OCI-LY1 (cell line): ENCODE measurements at regions not wholly inside any gene's neighbourhood (a gene's known extent, or its start where the extent isn't known, plus 50 kb on each side); places are given as distances from the start of the nearest gene placed in this dataset.

Source experiments
- H2AFZ ChIP-seq: fragments of 200-600 bp; sonication (generic), shearing (Covaris generic); 2 replicates; pipeline ENCODE4 v1.6.0; 2014; ENCODE audit warnings: antibody characterized with exemption, mild to moderate bottlenecking, low read length
- H3F3A ChIP-seq: fragments of 200-600 bp; sonication (generic), shearing (Covaris generic); 2 replicates; pipeline ENCODE4 v1.6.0; 2014; ENCODE audit warnings: mild to moderate bottlenecking, antibody characterized with exemption, low read length, moderate library complexity; ENCODE audit not compliant: insufficient read depth
- H3K27ac ChIP-seq: fragments of 200-600 bp; sonication (generic); 2 replicates; pipeline ENCODE4 v1.5.1; 2014; ENCODE audit warnings: low read length, mixed run types, mild to moderate bottlenecking, low read depth; ENCODE audit not compliant: poor library complexity, severe bottlenecking
- H3K27me3 ChIP-seq: fragments of 200-600 bp; sonication (generic); 2 replicates; pipeline ENCODE4 v1.6.0; 2014; ENCODE audit warnings: antibody characterized with exemption, mild to moderate bottlenecking, low read length, moderate library complexity; ENCODE audit not compliant: insufficient read depth
- H3K36me3 ChIP-seq: fragments of 200-600 bp; sonication (generic); 2 replicates; pipeline ENCODE4 v1.6.1; 2014; ENCODE audit warnings: mild to moderate bottlenecking, antibody characterized with exemption, low read length, moderate library complexity, mixed read lengths; ENCODE audit not compliant: insufficient read depth
- H3K4me1 ChIP-seq: fragments of 200-600 bp; sonication (generic); 2 replicates; pipeline ENCODE4 v1.5.1; 2014; ENCODE audit warnings: mild to moderate bottlenecking, low read length, moderate library complexity; ENCODE audit not compliant: insufficient read depth, severe bottlenecking
- H3K4me2 ChIP-seq: fragments of 200-600 bp; sonication (generic), shearing (Covaris generic); 2 replicates; pipeline ENCODE4 v1.6.1; 2014; ENCODE audit warnings: low read length
- H3K4me3 ChIP-seq: fragments of 200-600 bp; sonication (generic); 2 replicates; pipeline ENCODE4 v1.5.1; 2014; ENCODE audit warnings: low read length, low read depth, mild to moderate bottlenecking, mixed read lengths; ENCODE audit not compliant: poor library complexity, severe bottlenecking
- H3K79me2 ChIP-seq: fragments of 200-600 bp; shearing (Covaris generic); 2 replicates; pipeline ENCODE4 v1.6.1; 2016; ENCODE audit warnings: mixed run types, low read length, mixed read lengths; ENCODE audit not compliant: insufficient read depth
- H3K9ac ChIP-seq: fragments of 200-600 bp; sonication (generic), shearing (Covaris generic); 2 replicates; pipeline ENCODE4 v1.6.1; 2014; ENCODE audit warnings: mild to moderate bottlenecking, low read length, mixed read lengths
- H3K9me2 ChIP-seq: fragments of 200-600 bp; sonication (generic), shearing (Covaris generic); 2 replicates; pipeline ENCODE4 v1.6.1; 2014; ENCODE audit warnings: low read depth, mild to moderate bottlenecking, low read length, mixed read lengths
- H3K9me3 ChIP-seq: fragments of 200-600 bp; shearing (Covaris generic); 2 replicates; pipeline ENCODE4 v1.6.1; 2014; ENCODE audit warnings: low read length, mixed read lengths
- H4K20me1 ChIP-seq: fragments of 200-600 bp; sonication (generic), shearing (Covaris generic); 2 replicates; pipeline ENCODE4 v1.6.0; 2016; ENCODE audit warnings: mild to moderate bottlenecking, low read length; ENCODE audit not compliant: insufficient read depth
- EZH2 ChIP-seq: fragments of 200-600 bp; sonication (generic), shearing (Covaris generic); IDR thresholded peaks from 2 replicates; pipeline ENCODE4 v1.8.0; 2017; ENCODE audit warnings: borderline replicate concordance, mixed run types, mild to moderate bottlenecking, antibody characterized with exemption, low read length, moderate library complexity, mixed read lengths
- TF ChIP-seq, protein P1 (sequence below): fragments of 200-600 bp; sonication (generic), shearing (Covaris generic); IDR thresholded peaks from 2 replicates; pipeline ENCODE4 v1.5.1; 2017; ENCODE audit warnings: mild to moderate bottlenecking, antibody characterized with exemption, low read length, moderate library complexity, mixed read lengths

DNA sequence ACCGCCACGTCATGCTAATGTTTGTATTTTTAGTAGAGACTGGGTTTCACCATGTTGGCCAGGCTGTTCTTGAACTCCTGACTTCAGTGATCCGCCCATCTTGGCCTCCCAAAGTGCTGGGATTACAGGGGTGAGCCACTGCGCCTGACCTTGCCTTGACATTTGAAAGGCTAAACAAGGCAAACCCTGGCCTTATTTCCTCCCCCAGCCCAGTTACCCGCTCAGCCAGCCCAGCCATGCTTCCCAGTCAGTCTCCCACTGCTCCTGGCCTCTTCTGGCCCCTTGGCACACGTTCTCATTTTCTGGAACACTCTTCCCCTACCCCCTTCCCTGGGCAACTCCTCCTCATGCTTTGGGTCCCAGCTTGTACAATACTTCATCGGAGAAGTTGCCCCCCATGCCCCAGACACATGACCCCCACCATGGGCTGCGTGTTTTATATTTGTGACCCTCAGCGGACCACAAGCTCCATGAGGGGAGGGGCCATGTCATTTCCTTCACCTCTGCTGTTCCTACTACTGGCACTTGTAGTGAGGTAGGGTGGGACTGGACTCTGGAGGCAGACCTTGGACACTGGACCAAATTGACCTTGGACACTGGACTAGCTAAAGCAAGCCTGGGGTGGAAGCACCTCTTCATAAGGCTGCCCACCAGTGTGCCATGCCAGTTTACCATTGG is 94.4 kb upstream of the IER5L start:
- H3K4me1 ChIP-seq = peaks cover 20% of the 10 kb centered on the region
- TF ChIP-seq EZH2 = no peak
- TF ChIP-seq, protein P1, sequence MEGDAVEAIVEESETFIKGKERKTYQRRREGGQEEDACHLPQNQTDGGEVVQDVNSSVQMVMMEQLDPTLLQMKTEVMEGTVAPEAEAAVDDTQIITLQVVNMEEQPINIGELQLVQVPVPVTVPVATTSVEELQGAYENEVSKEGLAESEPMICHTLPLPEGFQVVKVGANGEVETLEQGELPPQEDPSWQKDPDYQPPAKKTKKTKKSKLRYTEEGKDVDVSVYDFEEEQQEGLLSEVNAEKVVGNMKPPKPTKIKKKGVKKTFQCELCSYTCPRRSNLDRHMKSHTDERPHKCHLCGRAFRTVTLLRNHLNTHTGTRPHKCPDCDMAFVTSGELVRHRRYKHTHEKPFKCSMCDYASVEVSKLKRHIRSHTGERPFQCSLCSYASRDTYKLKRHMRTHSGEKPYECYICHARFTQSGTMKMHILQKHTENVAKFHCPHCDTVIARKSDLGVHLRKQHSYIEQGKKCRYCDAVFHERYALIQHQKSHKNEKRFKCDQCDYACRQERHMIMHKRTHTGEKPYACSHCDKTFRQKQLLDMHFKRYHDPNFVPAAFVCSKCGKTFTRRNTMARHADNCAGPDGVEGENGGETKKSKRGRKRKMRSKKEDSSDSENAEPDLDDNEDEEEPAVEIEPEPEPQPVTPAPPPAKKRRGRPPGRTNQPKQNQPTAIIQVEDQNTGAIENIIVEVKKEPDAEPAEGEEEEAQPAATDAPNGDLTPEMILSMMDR = no peak
- no peak overlapping the region for H3K9ac ChIP-seq
- H3K36me3 ChIP-seq = no peaks in the 10 kb centered on the region; the same call in 1 of the 2 replicates
- no peak overlapping the region for H3K27ac ChIP-seq
- no peaks in the 10 kb centered on the region for H3F3A ChIP-seq
- no peaks in the 10 kb centered on the region for H3K79me2 ChIP-seq
- no peaks in the 10 kb centered on the region for H3K9me3 ChIP-seq
- H3K27me3 ChIP-seq = peaks cover 23% of the 10 kb centered on the region
- H4K20me1 ChIP-seq = no peaks in the 10 kb centered on the region
- H3K9me2 ChIP-seq = no peaks in the 10 kb centered on the region
- H2AFZ ChIP-seq = no peak overlapping the region
- no peak overlapping the region for H3K4me2 ChIP-seq
- no peak overlapping the region for H3K4me3 ChIP-seq

DNA sequence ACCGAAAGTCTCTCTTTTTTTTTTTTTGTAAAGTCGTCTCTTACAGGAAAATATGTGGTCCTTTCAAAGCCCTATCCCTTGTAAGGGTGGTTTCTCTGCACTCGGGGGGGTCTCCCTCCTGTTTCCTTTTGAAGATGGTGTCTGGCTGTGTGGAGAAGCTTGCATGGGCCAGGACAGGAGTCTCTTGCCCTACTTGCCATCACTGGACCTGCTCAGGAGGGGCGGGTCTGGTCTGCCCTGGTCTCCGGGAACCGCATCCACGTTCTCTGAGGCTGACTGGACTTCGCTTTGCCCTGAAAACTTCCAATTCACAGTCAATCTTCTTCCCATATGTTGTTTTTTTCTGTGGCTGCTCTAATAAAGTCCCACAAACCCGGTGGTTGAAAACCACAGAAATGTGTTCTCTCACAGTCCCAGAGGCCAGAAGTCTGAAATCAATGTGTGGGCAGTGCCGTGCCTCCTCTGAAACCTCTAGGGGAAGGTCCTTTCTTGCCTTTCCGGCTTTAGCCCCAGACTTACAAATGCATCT is 92.9 kb upstream of the IER5L start:
- Histone ChIP-seq H3F3A (no peaks in the 10 kb centered on the region), H3K4me1 (peaks cover 20% of the 10 kb centered on the region), H3K9ac (peak overlapping the region; percentile 13; the same call in 1 of the 2 replicates), H3K27ac (peak overlapping the region; percentile 61), H3K9me3 (no peaks in the 10 kb centered on the region), H3K79me2 (no peaks in the 10 kb centered on the region), H3K36me3 (no peaks in the 10 kb centered on the region; the same call in 1 of the 2 replicates), H4K20me1 (no peaks in the 10 kb centered on the region), H3K9me2 (no peaks in the 10 kb centered on the region), H3K4me2 (peak overlapping the region; percentile 16; the same call in 1 of the 2 replicates), H3K27me3 (peaks cover 19% of the 10 kb centered on the region), H3K4me3 (no peak overlapping the region), H2AFZ (no peak overlapping the region)
- TF ChIP-seq, protein P1 = no peak
- no peak for TF ChIP-seq EZH2

DNA sequence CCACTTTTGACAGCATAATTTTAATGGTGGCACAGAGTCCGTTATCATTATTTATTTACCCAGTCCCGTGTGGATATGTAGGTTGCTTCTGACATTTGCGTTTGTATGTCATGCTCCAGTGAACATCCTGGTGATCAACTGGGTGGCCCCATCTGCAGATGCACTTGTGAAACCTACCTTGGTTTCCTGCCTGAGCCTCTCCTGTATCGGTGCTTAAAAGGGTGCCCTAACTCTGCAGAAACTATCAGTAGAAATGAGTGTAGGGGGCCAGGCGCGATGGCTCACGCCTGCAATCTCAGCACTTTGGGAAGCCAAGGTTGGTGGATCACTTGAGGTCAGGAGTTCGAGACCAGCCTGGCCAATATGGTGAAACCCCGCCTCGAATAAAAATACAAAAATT is 92.1 kb upstream of the IER5L start:
- no peak for TF ChIP-seq EZH2
- TF ChIP-seq, protein P1 = no peak
- H2AFZ ChIP-seq = no peak overlapping the region
- H3K27ac ChIP-seq = peak overlapping the region; percentile 61
- peaks cover 19% of the 10 kb centered on the region for H3K27me3 ChIP-seq
- H3K9me2 ChIP-seq = no peaks in the 10 kb centered on the region
- H3K9ac ChIP-seq = no peak overlapping the region; the same call in 1 of the 2 replicates
- H3K4me1 ChIP-seq = peaks cover 20% of the 10 kb centered on the region
- 0 out of 2 replicates have a peak overlapping the region, but pooled peaks have one; percentile 16 for H3K4me2 ChIP-seq
- no peaks in the 10 kb centered on the region for H3F3A ChIP-seq
- H3K36me3 ChIP-seq = no peaks in the 10 kb centered on the region; the same call in 1 of the 2 replicates
- H3K4me3 ChIP-seq = no peak overlapping the region
- no peaks in the 10 kb centered on the region for H3K79me2 ChIP-seq
- no peaks in the 10 kb centered on the region for H3K9me3 ChIP-seq
- H4K20me1 ChIP-seq = no peaks in the 10 kb centered on the region
